ENCODE measurements at regions not wholly inside any gene's neighbourhood (a gene's known extent, or its start where the extent isn't known, plus 50 kb on each side); places are given as distances from the start of the nearest gene placed in this dataset.

DNA sequence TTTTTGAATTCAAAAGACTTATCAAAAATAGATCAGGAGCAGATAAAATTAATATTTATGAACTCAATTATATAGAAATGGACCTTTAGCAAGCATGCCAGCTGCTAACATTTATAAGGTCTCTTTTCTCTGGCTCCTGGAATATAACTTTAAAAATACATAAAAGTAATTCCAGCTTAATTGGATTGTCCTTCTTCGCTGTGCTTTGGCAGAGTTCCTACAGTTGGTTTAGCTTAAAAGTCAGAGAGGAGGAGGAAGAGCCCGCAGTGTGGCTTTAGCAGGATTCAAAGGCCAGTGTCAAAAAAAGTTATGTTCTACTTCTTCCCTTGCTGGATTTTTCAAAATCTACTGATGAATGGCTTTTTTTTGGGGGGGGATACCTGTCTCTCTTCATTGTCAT lies 1484.9 kb upstream of the TMEM132C start:
- no peak overlapping the region for H2BK12ac ChIP-seq (ENCODE audit: insufficient read length, low read depth, low read length)

More for the DNA sequence above, 1484.9 kb upstream of the TMEM132C start:
- no peak overlapping the region for H3K56ac ChIP-seq (ENCODE audit: insufficient read length, low read depth, low read length)
- H3K9ac ChIP-seq (ENCODE audit: extremely low read depth, insufficient read length, low read length), result no peak overlapping the region
- peaks cover 10% of the 10 kb centered on the region for H3K27me3 Mint-ChIP-seq (ENCODE audit: low read depth)
- H3K9me3 Mint-ChIP-seq, result no peaks in the 10 kb centered on the region
- no peak overlapping the region for H3K4me3 Mint-ChIP-seq
- no peak for DNase-seq
- no peaks in the 10 kb centered on the region for H3K79me1 ChIP-seq (ENCODE audit: insufficient read depth, low read depth, low read length, poor library complexity, severe bottlenecking)
- H3K9me3 ChIP-seq (ENCODE audit: control insufficient read depth, low read depth, low read length), result no peaks in the 10 kb centered on the region
- no peak overlapping the region for H2AK5ac ChIP-seq (ENCODE audit: insufficient read length, low read length)
- H4K5ac ChIP-seq (ENCODE audit: insufficient read length, low read depth, low read length), result no peak overlapping the region
- no peak overlapping the region for H3K4me2 ChIP-seq (ENCODE audit: insufficient read depth, insufficient read length, low read length)
- H3K4me1 Mint-ChIP-seq, result peaks cover 3% of the 10 kb centered on the region in 2 experiments
- H2BK120ac ChIP-seq (ENCODE audit: low read depth, low read length, poor library complexity, severe bottlenecking), result no peak overlapping the region
- H3K14ac ChIP-seq (ENCODE audit: insufficient read depth, low read length), result no peak overlapping the region
- no peak overlapping the region for H3K27ac Mint-ChIP-seq
- no CpG with 5 or more reads among the region's 2 CpGs for WGBS (ENCODE audit: extremely low coverage, insufficient read length, low lambda C conversion rate)
- H3K23me2 ChIP-seq (ENCODE audit: insufficient read length, low read depth, low read length, poor library complexity, severe bottlenecking), result no peaks in the 10 kb centered on the region
- no peak overlapping the region for H4K91ac ChIP-seq (ENCODE audit: insufficient read length, low read depth, low read length)
- H2BK15ac ChIP-seq (ENCODE audit: low read depth, low read length), result no peak overlapping the region
- TF ChIP-seq, protein P1, sequence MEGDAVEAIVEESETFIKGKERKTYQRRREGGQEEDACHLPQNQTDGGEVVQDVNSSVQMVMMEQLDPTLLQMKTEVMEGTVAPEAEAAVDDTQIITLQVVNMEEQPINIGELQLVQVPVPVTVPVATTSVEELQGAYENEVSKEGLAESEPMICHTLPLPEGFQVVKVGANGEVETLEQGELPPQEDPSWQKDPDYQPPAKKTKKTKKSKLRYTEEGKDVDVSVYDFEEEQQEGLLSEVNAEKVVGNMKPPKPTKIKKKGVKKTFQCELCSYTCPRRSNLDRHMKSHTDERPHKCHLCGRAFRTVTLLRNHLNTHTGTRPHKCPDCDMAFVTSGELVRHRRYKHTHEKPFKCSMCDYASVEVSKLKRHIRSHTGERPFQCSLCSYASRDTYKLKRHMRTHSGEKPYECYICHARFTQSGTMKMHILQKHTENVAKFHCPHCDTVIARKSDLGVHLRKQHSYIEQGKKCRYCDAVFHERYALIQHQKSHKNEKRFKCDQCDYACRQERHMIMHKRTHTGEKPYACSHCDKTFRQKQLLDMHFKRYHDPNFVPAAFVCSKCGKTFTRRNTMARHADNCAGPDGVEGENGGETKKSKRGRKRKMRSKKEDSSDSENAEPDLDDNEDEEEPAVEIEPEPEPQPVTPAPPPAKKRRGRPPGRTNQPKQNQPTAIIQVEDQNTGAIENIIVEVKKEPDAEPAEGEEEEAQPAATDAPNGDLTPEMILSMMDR (conservative IDR thresholded peaks at IDR 0.05), result no peak
- H3K4ac ChIP-seq (ENCODE audit: low read depth, low read length), result no peak overlapping the region
- H3K23ac ChIP-seq (ENCODE audit: insufficient read length, low read depth, low read length), result no peak overlapping the region
- H4K8ac ChIP-seq (replicated peaks; ENCODE audit: insufficient read length, low read depth, low read length), result no peak overlapping the region
- no peak overlapping the region for H3T11ph ChIP-seq (ENCODE audit: low read length)
- H3K27me3 ChIP-seq (ENCODE audit: insufficient read depth, low read length), result no peaks in the 10 kb centered on the region
- H4K20me1 ChIP-seq (ENCODE audit: control insufficient read depth, insufficient read depth, insufficient read length), result no peaks in the 10 kb centered on the region
- no peak overlapping the region for H2AFZ ChIP-seq (ENCODE audit: low read length)
- H3K36me3 Mint-ChIP-seq (ENCODE audit: insufficient read depth in 1 of 3, low read depth in 3 of 3), result no peaks in the 10 kb centered on the region; a peak in 1 of 7 replicates
- H2BK5ac ChIP-seq (ENCODE audit: insufficient read length, low read length), result no peak overlapping the region
- no peak overlapping the region for H2BK20ac ChIP-seq (ENCODE audit: low read depth, low read length, poor library complexity, severe bottlenecking)
- H3K18ac ChIP-seq (ENCODE audit: insufficient read length, low read depth, low read length), result no peak overlapping the region
- no peak overlapping the region for H3K27ac ChIP-seq (ENCODE audit: insufficient read length, low read depth, low read length)
- 0 out of 2 replicates have a peak, but pooled peaks cover 1% of the 10 kb centered on the region for H3K4me1 ChIP-seq (ENCODE audit: insufficient read depth, low read length)
- no peaks in the 10 kb centered on the region for H3K79me2 ChIP-seq (ENCODE audit: insufficient read depth, low read length)

Data from H9 (cell line).